ENCODE measurements at regions not wholly inside any gene's neighbourhood (a gene's known extent, or its start where the extent isn't known, plus 50 kb on each side); places are given as distances from the start of the nearest gene placed in this dataset.

- no peak for TF ChIP-seq CEBPB (IDR thresholded peaks at IDR 0.05)
- no peak for TF ChIP-seq FOXM1 (IDR thresholded peaks at IDR 0.05; ENCODE audit: borderline replicate concordance, low read depth)
Measured at GRCh38 chr1:56074007-56074651, 505.2 kb downstream of the PLPP3 start.

- no peak for TF ChIP-seq CREB1 (IDR thresholded peaks at IDR 0.05; ENCODE audit: low read depth)
- no peak for TF ChIP-seq FOXM1 (IDR thresholded peaks at IDR 0.05; ENCODE audit: borderline replicate concordance, low read depth)
- TF ChIP-seq YY1 (IDR thresholded peaks at IDR 0.05; ENCODE audit: low read depth), result no peak
- TF ChIP-seq NFIC (IDR thresholded peaks at IDR 0.05), result no peak
- TF ChIP-seq EGR1 (IDR thresholded peaks at IDR 0.05), result no peak
- no peak for TF ChIP-seq MAX (IDR thresholded peaks at IDR 0.05)
Measured at GRCh38 chr1:56073614-56074006, 505.8 kb downstream of the PLPP3 start.

DNA sequence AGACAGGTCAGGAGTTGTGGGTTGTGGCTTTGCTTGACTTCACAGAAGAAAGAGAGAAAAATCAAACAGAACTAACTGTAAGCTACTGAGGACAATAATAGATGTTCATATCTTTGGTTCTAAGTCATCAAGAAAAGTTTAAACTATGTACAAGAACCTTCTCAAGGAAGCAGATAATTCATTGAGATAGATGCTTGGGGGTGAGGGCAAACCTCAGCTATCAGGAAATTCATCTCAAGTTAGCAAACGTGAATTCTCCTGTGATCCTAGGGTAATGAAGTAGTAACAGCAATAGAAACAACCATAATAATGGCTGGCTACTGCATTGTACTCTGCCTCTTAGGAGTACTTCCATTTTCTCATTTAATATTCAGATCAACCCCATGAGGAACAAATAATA is 506.2 kb downstream of the PLPP3 start:
- TF ChIP-seq NFIC (IDR thresholded peaks at IDR 0.05) (no peak), TAF1 (IDR thresholded peaks at IDR 0.05; ENCODE audit: low read depth) (no peak), TEAD4 (IDR thresholded peaks at IDR 0.05) (no peak), EP300 (IDR thresholded peaks at IDR 0.05; ENCODE audit: borderline replicate concordance) (no peak), CREB1 (IDR thresholded peaks at IDR 0.05; ENCODE audit: low read depth) (no peak), CEBPB (IDR thresholded peaks at IDR 0.05) (no peak), ZBTB7A (IDR thresholded peaks at IDR 0.05; ENCODE audit: low read depth) (no peak), YY1 (IDR thresholded peaks at IDR 0.05; ENCODE audit: low read depth) (no peak)
- TF ChIP-seq, protein P1, sequence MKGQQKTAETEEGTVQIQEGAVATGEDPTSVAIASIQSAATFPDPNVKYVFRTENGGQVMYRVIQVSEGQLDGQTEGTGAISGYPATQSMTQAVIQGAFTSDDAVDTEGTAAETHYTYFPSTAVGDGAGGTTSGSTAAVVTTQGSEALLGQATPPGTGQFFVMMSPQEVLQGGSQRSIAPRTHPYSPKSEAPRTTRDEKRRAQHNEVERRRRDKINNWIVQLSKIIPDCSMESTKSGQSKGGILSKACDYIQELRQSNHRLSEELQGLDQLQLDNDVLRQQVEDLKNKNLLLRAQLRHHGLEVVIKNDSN (IDR thresholded peaks at IDR 0.05), result no peak

- TF ChIP-seq ZBTB7A (IDR thresholded peaks at IDR 0.05; ENCODE audit: low read depth) (no peak), TCF12 (IDR thresholded peaks at IDR 0.05; ENCODE audit: low read depth) (no peak), YY1 (IDR thresholded peaks at IDR 0.05; ENCODE audit: low read depth) (no peak), EGR1 (IDR thresholded peaks at IDR 0.05) (no peak), RAD21 (IDR thresholded peaks at IDR 0.05; ENCODE audit: low read depth) (no peak), MAX (IDR thresholded peaks at IDR 0.05) (no peak), EP300 (IDR thresholded peaks at IDR 0.05; ENCODE audit: borderline replicate concordance) (no peak), TEAD4 (IDR thresholded peaks at IDR 0.05) (no peak), TAF1 (IDR thresholded peaks at IDR 0.05; ENCODE audit: low read depth) (no peak), FOXM1 (IDR thresholded peaks at IDR 0.05; ENCODE audit: borderline replicate concordance, low read depth) (no peak), NFIC (IDR thresholded peaks at IDR 0.05) (no peak), CEBPB (IDR thresholded peaks at IDR 0.05) (no peak), CREB1 (IDR thresholded peaks at IDR 0.05; ENCODE audit: low read depth) (no peak)
- TF ChIP-seq, protein P1 (IDR thresholded peaks at IDR 0.05), result no peak
- TF ChIP-seq, protein P2, sequence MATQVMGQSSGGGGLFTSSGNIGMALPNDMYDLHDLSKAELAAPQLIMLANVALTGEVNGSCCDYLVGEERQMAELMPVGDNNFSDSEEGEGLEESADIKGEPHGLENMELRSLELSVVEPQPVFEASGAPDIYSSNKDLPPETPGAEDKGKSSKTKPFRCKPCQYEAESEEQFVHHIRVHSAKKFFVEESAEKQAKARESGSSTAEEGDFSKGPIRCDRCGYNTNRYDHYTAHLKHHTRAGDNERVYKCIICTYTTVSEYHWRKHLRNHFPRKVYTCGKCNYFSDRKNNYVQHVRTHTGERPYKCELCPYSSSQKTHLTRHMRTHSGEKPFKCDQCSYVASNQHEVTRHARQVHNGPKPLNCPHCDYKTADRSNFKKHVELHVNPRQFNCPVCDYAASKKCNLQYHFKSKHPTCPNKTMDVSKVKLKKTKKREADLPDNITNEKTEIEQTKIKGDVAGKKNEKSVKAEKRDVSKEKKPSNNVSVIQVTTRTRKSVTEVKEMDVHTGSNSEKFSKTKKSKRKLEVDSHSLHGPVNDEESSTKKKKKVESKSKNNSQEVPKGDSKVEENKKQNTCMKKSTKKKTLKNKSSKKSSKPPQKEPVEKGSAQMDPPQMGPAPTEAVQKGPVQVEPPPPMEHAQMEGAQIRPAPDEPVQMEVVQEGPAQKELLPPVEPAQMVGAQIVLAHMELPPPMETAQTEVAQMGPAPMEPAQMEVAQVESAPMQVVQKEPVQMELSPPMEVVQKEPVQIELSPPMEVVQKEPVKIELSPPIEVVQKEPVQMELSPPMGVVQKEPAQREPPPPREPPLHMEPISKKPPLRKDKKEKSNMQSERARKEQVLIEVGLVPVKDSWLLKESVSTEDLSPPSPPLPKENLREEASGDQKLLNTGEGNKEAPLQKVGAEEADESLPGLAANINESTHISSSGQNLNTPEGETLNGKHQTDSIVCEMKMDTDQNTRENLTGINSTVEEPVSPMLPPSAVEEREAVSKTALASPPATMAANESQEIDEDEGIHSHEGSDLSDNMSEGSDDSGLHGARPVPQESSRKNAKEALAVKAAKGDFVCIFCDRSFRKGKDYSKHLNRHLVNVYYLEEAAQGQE (IDR thresholded peaks at IDR 0.05; ENCODE audit: low read depth), result no peak
Measured at GRCh38 chr1:56072310-56072709, 507.1 kb downstream of the PLPP3 start.

DNA sequence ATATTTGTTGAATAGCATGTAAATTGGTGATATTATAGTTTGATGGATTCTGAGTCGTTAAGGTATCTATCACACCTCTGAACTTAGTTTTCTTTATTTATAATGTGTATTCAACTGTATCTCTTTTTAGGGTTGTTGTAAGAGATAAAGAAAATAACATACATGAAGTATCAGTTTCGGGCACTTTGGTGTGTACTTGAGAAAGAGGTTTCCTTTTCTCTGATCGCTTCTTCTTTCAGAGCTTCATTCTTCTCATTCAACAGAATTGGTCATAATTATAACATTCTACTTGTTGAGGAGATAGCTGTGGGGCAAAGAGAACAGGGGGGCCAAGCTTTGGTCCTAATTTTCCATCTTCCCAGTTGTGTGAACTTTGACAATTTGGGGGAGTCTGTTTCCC is 508.0 kb downstream of the PLPP3 start:
- no peak for TF ChIP-seq TEAD4 (IDR thresholded peaks at IDR 0.05)
- TF ChIP-seq YY1 (IDR thresholded peaks at IDR 0.05; ENCODE audit: low read depth), result no peak
- TF ChIP-seq FOXM1 (IDR thresholded peaks at IDR 0.05; ENCODE audit: borderline replicate concordance, low read depth), result no peak
- TF ChIP-seq EP300 (IDR thresholded peaks at IDR 0.05; ENCODE audit: borderline replicate concordance), result no peak
- TF ChIP-seq EGR1 (IDR thresholded peaks at IDR 0.05), result no peak
- no peak for TF ChIP-seq NFIC (IDR thresholded peaks at IDR 0.05)
- TF ChIP-seq, protein P1 (IDR thresholded peaks at IDR 0.05), result no peak
- no peak for TF ChIP-seq RAD21 (IDR thresholded peaks at IDR 0.05; ENCODE audit: low read depth)
- no peak for TF ChIP-seq CREB1 (IDR thresholded peaks at IDR 0.05; ENCODE audit: low read depth)

DNA sequence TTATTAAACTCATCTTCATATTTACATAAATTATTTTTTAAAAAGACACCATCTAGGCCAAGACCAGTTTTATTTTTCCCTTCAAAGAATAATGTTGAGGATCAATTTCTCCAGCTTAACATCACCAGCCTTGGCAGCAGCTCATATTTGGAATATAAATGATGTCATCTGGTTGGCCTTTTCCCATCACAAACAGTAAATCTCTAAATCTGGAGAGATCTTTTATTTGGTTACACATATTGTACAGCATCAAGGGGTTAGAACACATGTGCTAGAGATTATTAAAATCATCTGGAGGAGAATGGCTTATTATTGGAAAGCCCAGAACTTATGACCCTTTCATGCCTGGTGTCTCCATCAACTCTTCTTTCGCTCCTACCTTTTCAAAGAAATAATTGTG is 508.8 kb downstream of the PLPP3 start:
- TF ChIP-seq MAX (IDR thresholded peaks at IDR 0.05), result no peak
- TF ChIP-seq FOXM1 (IDR thresholded peaks at IDR 0.05; ENCODE audit: borderline replicate concordance, low read depth), result no peak
- TF ChIP-seq, protein P2 (IDR thresholded peaks at IDR 0.05; ENCODE audit: low read depth), result no peak
- no peak for TF ChIP-seq YY1 (IDR thresholded peaks at IDR 0.05; ENCODE audit: low read depth)
